Keratinocyte (primary cell): ENCODE measurements at regions not wholly inside any gene's neighbourhood (a gene's known extent, or its start where the extent isn't known, plus 50 kb on each side); places are given as distances from the start of the nearest gene placed in this dataset.

ENCODE experiments used
- DNase-seq: peaks from one replicate; pipeline ENCODE4 v3.0.0-alpha.2; 2011; ENCODE audit warnings: low read depth, missing footprints, low spot score
- FAIRE-seq: peaks from 2 replicates; lab custom pipeline; 2011; peaks lifted over from hg19 to GRCh38; lab: Jason Lieb, UNC
- H2AFZ ChIP-seq: 2 replicates; pipeline ENCODE4 v1.6.0; 2012; ENCODE audit warnings: low read length, control low read depth, inconsistent platforms; ENCODE audit not compliant: control insufficient read depth
- H3K27ac ChIP-seq: 2 replicates; pipeline ENCODE4 v1.5.1; 2011; ENCODE audit warnings: low read length; ENCODE audit not compliant: control insufficient read depth, insufficient read depth
- H3K27me3 ChIP-seq: 3 replicates; pipeline ENCODE4 v1.6.0; 2011; ENCODE audit warnings: low read length; ENCODE audit not compliant: control insufficient read depth, insufficient read depth; ENCODE audit errors: extremely low read depth
- H3K36me3 ChIP-seq, 2 experiments: 2 replicates in 1 of 2; 3 replicates in 1 of 2; pipeline ENCODE4 v1.5.1; 2011; ENCODE audit warnings: low read length in 2 of 2, mild to moderate bottlenecking in 1 of 2; ENCODE audit not compliant: control insufficient read depth in 2 of 2, insufficient read depth in 2 of 2; ENCODE audit errors: extremely low read depth in 1 of 2
- H3K4me1 ChIP-seq: 3 replicates; pipeline ENCODE4 v1.5.1; 2011; ENCODE audit warnings: low read length; ENCODE audit not compliant: control insufficient read depth, insufficient read depth; ENCODE audit errors: extremely low read depth
- H3K4me2 ChIP-seq: 3 replicates; pipeline ENCODE4 v1.6.0; 2011; ENCODE audit warnings: low read depth, low read length; ENCODE audit not compliant: control insufficient read depth, insufficient read depth; ENCODE audit errors: extremely low read depth
- H3K4me3 ChIP-seq, 3 experiments: fragments of 200-600 bp in 1 of 3; sonication (generic) in 1 of 3; 2 replicates in 2 of 3; 3 replicates in 1 of 3; pipeline ENCODE4 v1.5.1; 2011 to 2016; ENCODE audit warnings: low read length in 3 of 3, mild to moderate bottlenecking in 3 of 3, control low read depth in 2 of 3, inconsistent platforms in 1 of 3, low read depth in 1 of 3, mixed read lengths in 1 of 3, mixed run types in 1 of 3, moderate library complexity in 1 of 3; ENCODE audit not compliant: control insufficient read depth in 2 of 3, insufficient read depth in 2 of 3; ENCODE audit errors: extremely low read depth in 1 of 3
- H3K79me2 ChIP-seq: 2 replicates; pipeline ENCODE4 v1.6.0; 2012; ENCODE audit warnings: low read length; ENCODE audit not compliant: control insufficient read depth, insufficient read depth
- H3K9ac ChIP-seq: 3 replicates; pipeline ENCODE4 v1.6.0; 2011; ENCODE audit warnings: low read length; ENCODE audit not compliant: control insufficient read depth, insufficient read depth; ENCODE audit errors: extremely low read depth
- H3K9me1 ChIP-seq: 3 replicates; pipeline ENCODE4 v1.6.0; 2011; ENCODE audit warnings: low read length; ENCODE audit not compliant: control insufficient read depth, insufficient read depth; ENCODE audit errors: extremely low read depth
- H3K9me3 ChIP-seq: 2 replicates; pipeline ENCODE4 v1.5.1; 2012; ENCODE audit warnings: low read depth, low read length; ENCODE audit not compliant: control insufficient read depth
- H4K20me1 ChIP-seq: 3 replicates; pipeline ENCODE4 v1.6.0; 2011; ENCODE audit warnings: low read length; ENCODE audit not compliant: control insufficient read depth, insufficient read depth; ENCODE audit errors: extremely low read depth
- CTCF ChIP-seq, 3 experiments: IDR thresholded peaks in 1 of 3; conservative IDR thresholded peaks in 1 of 3; optimal IDR thresholded peaks in 1 of 3; 2 replicates in 2 of 3; 3 replicates in 1 of 3; pipeline versions ENCODE3 to v1.5.1; 2011; ENCODE audit warnings: low read length in 3 of 3, mild to moderate bottlenecking in 3 of 3, moderate library complexity in 2 of 3, control low read depth in 1 of 3, inconsistent platforms in 1 of 3; ENCODE audit not compliant: insufficient read depth in 2 of 3; ENCODE audit errors: extremely low read depth in 1 of 3
- EZH2 ChIP-seq: IDR thresholded peaks from one replicate; pipeline ENCODE4 v1.6.1; 2012; ENCODE audit warnings: inconsistent platforms, mild to moderate bottlenecking, low read length, moderate library complexity
- dilution Hi-C: fragments of 300-500 bp; cut with MboI; formaldehyde crosslinking; loops from one replicate; pipeline ENCODE4 v1.7.0; 2020; ENCODE audit warnings: low sequenced_read_pairs; ENCODE audit not compliant: extremely low pct_ligation_motif_present

DNA sequence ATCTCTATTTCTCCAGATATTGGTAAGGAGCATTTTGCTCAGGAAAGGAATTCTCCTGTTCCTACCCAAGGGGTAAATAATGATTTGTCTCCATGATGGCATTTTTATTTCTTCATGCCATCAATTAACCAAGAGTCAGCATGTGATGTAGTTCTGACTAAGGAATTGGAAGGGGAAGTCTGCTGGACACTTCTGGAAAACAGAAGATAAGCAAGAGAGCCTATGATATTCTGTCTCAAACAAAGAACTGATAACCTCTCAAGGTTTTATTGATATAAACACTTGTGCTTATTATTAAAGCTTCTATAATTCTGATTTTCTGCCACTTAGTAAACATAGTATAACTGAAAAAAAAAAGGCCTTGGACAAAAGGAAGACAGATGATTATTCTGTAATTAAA, 673.0 kb upstream of the CHORDC1 start:
- no peak overlapping the region for H3K9ac ChIP-seq
- no peaks in the 10 kb centered on the region for H3K9me3 ChIP-seq
- H2AFZ ChIP-seq = no peak overlapping the region
- FAIRE-seq = no peak
- dilution Hi-C loops = no loop called here
- H3K4me1 ChIP-seq = no peaks in the 10 kb centered on the region
- no peaks in the 10 kb centered on the region for H3K27me3 ChIP-seq
- no peaks in the 10 kb centered on the region for H4K20me1 ChIP-seq
- H3K9me1 ChIP-seq = no peaks in the 10 kb centered on the region
- H3K4me2 ChIP-seq = no peak overlapping the region
- H3K36me3 ChIP-seq = no peaks in the 10 kb centered on the region
- H3K4me3 ChIP-seq = no peak overlapping the region
- TF ChIP-seq CTCF (optimal IDR thresholded peaks at IDR 0.05 in 1 of 3, IDR thresholded peaks at IDR 0.05 in 1 of 3, conservative IDR thresholded peaks at IDR 0.05 in 1 of 3; ENCODE audit: extremely low read depth in 1 of 3, insufficient read depth in 2 of 3, low read length in 3 of 3) (no peak), EZH2 (no peak)
- no peak overlapping the region for H3K27ac ChIP-seq
- H3K79me2 ChIP-seq = no peaks in the 10 kb centered on the region
- DNase-seq = no peak

DNA sequence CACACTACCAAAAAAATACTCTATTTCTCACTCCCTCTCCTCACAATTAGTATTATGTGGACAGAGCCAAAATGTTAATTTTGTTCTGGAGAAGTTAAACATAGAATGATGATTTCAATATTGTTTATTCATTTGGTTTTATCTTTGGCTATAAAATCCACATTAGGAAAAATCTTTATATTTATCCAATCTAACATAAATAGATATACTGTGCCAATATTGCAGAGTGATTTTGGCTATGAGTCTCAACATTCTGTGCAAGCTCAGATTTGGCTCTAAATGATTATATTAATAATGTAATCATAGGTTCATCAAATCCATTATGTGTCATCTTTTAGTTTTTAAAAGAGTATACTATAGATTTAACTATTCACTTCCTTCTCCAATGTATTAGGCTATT, 667.5 kb upstream of the CHORDC1 start:
- no peaks in the 10 kb centered on the region for H3K9me3 ChIP-seq
- TF ChIP-seq EZH2 (no peak), CTCF (optimal IDR thresholded peaks at IDR 0.05 in 1 of 3, IDR thresholded peaks at IDR 0.05 in 1 of 3, conservative IDR thresholded peaks at IDR 0.05 in 1 of 3; ENCODE audit: extremely low read depth in 1 of 3, insufficient read depth in 2 of 3, low read length in 3 of 3) (no peak)
- no peaks in the 10 kb centered on the region for H3K79me2 ChIP-seq
- no peak overlapping the region for H3K27ac ChIP-seq
- no peaks in the 10 kb centered on the region for H3K9me1 ChIP-seq
- H3K4me1 ChIP-seq = no peaks in the 10 kb centered on the region
- H3K36me3 ChIP-seq = no peaks in the 10 kb centered on the region
- no peak overlapping the region for H3K4me2 ChIP-seq
- H2AFZ ChIP-seq = no peak overlapping the region
- H3K4me3 ChIP-seq = no peak overlapping the region
- dilution Hi-C loops = no loop called here
- DNase-seq (no peak), FAIRE-seq (no peak)
- H4K20me1 ChIP-seq = no peaks in the 10 kb centered on the region
- H3K9ac ChIP-seq = no peak overlapping the region
- no peaks in the 10 kb centered on the region for H3K27me3 ChIP-seq
